ENCODE measurements at regions not wholly inside any gene's neighbourhood (a gene's known extent, or its start where the extent isn't known, plus 50 kb on each side); places are given as distances from the start of the nearest gene placed in this dataset.

GRCh38 chr10:51005551-51005950, 68.7 kb upstream of the PRKG1 start:
- no peak overlapping the region for H3K27ac Mint-ChIP-seq
- H3K9me3 Mint-ChIP-seq = no peaks in the 10 kb centered on the region
- peaks cover 40% of the 10 kb centered on the region for H3K4me1 Mint-ChIP-seq (ENCODE audit: low read depth)
- H3K4me3 Mint-ChIP-seq = no peak overlapping the region
- no peaks in the 10 kb centered on the region for H3K36me3 Mint-ChIP-seq (ENCODE audit: low read depth)
- no peak for DNase-seq
- peaks cover 2% of the 10 kb centered on the region for H3K27me3 Mint-ChIP-seq (ENCODE audit: insufficient read depth)
- no peak for TF ChIP-seq CTCF (IDR thresholded peaks at IDR 0.05)

GRCh38 chr10:51006686-51007085, 67.6 kb upstream of the PRKG1 start:
- Mint-ChIP-seq H3K27ac (no peak overlapping the region), H3K27me3 (ENCODE audit: insufficient read depth) (peaks cover 4% of the 10 kb centered on the region), H3K36me3 (ENCODE audit: low read depth) (no peaks in the 10 kb centered on the region; the same call in 1 of the 2 replicates), H3K4me1 (ENCODE audit: low read depth) (peaks cover 28% of the 10 kb centered on the region), H3K9me3 (no peaks in the 10 kb centered on the region), H3K4me3 (no peak overlapping the region)
- no peak for TF ChIP-seq CTCF (IDR thresholded peaks at IDR 0.05)
- DNase-seq = no peak

- H3K4me3 Mint-ChIP-seq = no peak overlapping the region
- no peak for TF ChIP-seq CTCF (IDR thresholded peaks at IDR 0.05)
- peaks cover 25% of the 10 kb centered on the region for H3K4me1 Mint-ChIP-seq (ENCODE audit: low read depth)
- no peak overlapping the region for H3K27ac Mint-ChIP-seq
- H3K36me3 Mint-ChIP-seq (ENCODE audit: low read depth) = no peaks in the 10 kb centered on the region; the same call in 1 of the 2 replicates
- DNase-seq = peak; percentile 38
- H3K27me3 Mint-ChIP-seq (ENCODE audit: insufficient read depth) = peaks cover 4% of the 10 kb centered on the region
- no peaks in the 10 kb centered on the region for H3K9me3 Mint-ChIP-seq
Observed at GRCh38 chr10:51007781-51008180, 66.5 kb upstream of the PRKG1 start.

GRCh38 chr10:51008346-51008745, 65.9 kb upstream of the PRKG1 start:
- Mint-ChIP-seq H3K4me3 (no peak overlapping the region), H3K4me1 (ENCODE audit: low read depth) (peaks cover 23% of the 10 kb centered on the region), H3K27ac (no peak overlapping the region), H3K27me3 (ENCODE audit: insufficient read depth) (peaks cover 4% of the 10 kb centered on the region), H3K9me3 (no peaks in the 10 kb centered on the region), H3K36me3 (ENCODE audit: low read depth) (no peaks in the 10 kb centered on the region; the same call in 1 of the 2 replicates)
- DNase-seq = no peak
- TF ChIP-seq CTCF (IDR thresholded peaks at IDR 0.05) = no peak

GRCh38 chr10:51010977-51011376, 63.3 kb upstream of the PRKG1 start:
- TF ChIP-seq CTCF (IDR thresholded peaks at IDR 0.05) = peak; percentile 95
- Mint-ChIP-seq H3K4me1 (ENCODE audit: low read depth) (peaks cover 31% of the 10 kb centered on the region), H3K4me3 (no peak overlapping the region), H3K36me3 (ENCODE audit: low read depth) (no peaks in the 10 kb centered on the region; the same call in 1 of the 2 replicates), H3K27me3 (ENCODE audit: insufficient read depth) (peaks cover 4% of the 10 kb centered on the region), H3K9me3 (no peaks in the 10 kb centered on the region), H3K27ac (no peak overlapping the region)
- DNase-seq = no peak

GRCh38 chr10:51012073-51012472, 62.2 kb upstream of the PRKG1 start:
- no peak overlapping the region for H3K27ac Mint-ChIP-seq
- H3K9me3 Mint-ChIP-seq = no peaks in the 10 kb centered on the region
- H3K27me3 Mint-ChIP-seq (ENCODE audit: insufficient read depth) = peaks cover 4% of the 10 kb centered on the region; the same call in 1 of the 2 replicates
- no peak overlapping the region for H3K4me3 Mint-ChIP-seq
- TF ChIP-seq CTCF (IDR thresholded peaks at IDR 0.05) = no peak
- no peaks in the 10 kb centered on the region; the same call in 1 of the 2 replicates for H3K36me3 Mint-ChIP-seq (ENCODE audit: low read depth)
- no peak for DNase-seq
- H3K4me1 Mint-ChIP-seq (ENCODE audit: low read depth) = peaks cover 30% of the 10 kb centered on the region
